COLO829 (cell line): ENCODE measurements at regions not wholly inside any gene's neighbourhood (a gene's known extent, or its start where the extent isn't known, plus 50 kb on each side); places are given as distances from the start of the nearest gene placed in this dataset.

Source experiments
- DNase-seq: peaks from one replicate; pipeline ENCODE4 v3.0.0; 2012; ENCODE audit warnings: low spot score

DNA sequence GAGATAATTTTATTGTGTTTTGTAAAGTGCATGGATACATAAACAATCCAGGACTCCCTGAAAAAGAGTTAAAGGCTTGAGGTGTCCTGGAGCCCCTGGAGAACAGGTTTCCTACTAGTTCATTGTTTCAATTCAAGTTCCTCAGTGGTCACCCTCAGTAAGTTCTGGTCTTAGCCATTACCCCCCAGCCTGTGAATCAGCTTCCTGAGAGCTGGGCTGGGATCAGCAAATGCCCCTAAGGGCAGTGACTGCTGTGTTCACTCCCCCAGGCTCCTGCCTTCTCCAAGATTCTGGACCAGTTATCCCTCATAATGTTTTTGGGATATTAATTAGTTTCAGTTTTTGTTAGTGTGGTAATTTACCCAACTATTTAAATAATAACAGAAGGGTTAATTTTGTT, 151.6 kb upstream of the PRSS58 start:
- no peak for DNase-seq

DNA sequence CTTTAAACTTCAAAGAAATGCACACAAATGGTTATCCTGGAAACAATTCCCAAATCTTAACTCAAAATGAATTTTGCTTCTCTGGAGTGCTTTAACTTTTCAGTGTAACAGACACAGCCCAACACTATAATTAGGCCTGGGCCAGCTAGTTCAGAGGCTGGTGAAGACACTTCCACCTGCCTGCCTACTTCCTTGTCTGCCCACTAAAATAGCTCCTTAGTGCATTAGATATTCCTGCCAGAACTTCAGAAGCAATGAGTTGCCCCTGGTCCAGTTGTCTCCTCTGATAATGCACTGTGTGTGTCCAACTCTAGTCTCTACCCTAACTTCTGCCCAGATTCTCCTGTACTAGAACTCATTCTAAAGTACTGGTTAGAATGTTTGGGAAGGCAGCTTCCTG, 150.9 kb upstream of the PRSS58 start:
- DNase-seq = no peak

DNA sequence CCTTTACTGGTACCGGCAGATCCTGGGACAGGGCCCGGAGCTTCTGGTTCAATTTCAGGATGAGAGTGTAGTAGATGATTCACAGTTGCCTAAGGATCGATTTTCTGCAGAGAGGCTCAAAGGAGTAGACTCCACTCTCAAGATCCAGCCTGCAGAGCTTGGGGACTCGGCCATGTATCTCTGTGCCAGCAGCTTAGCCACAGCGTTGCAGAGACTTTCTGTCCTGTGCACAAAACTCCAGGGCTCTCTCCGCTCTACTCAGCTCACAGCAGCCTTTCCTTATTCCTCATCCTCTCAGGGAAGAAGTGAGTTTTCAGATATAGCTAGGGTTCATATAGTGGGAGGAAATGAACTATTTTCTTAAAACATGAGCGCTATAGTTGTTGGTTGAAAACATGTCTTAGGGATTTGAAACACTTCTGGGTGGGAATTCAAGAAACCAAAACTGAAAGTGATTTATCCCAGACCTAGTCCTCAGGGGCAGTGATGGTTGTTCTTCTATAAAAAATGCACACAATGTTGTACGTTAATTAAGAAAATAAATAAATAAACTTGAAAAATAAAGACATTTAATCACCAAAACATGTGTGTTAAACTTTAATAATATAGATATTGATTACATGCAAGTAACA, 150.2 kb upstream of the PRSS58 start:
- no peak for DNase-seq

- DNase-seq = no peak
These were observed 147.4 kb upstream of the PRSS58 start for GRCh38 chr7:142405122-142405765.

- DNase-seq = no peak
These were observed 144.1 kb upstream of the PRSS58 start for GRCh38 chr7:142401951-142402350.

- DNase-seq = no peak
These were observed 142.2 kb upstream of the PRSS58 start for GRCh38 chr7:142400042-142400533.

DNA sequence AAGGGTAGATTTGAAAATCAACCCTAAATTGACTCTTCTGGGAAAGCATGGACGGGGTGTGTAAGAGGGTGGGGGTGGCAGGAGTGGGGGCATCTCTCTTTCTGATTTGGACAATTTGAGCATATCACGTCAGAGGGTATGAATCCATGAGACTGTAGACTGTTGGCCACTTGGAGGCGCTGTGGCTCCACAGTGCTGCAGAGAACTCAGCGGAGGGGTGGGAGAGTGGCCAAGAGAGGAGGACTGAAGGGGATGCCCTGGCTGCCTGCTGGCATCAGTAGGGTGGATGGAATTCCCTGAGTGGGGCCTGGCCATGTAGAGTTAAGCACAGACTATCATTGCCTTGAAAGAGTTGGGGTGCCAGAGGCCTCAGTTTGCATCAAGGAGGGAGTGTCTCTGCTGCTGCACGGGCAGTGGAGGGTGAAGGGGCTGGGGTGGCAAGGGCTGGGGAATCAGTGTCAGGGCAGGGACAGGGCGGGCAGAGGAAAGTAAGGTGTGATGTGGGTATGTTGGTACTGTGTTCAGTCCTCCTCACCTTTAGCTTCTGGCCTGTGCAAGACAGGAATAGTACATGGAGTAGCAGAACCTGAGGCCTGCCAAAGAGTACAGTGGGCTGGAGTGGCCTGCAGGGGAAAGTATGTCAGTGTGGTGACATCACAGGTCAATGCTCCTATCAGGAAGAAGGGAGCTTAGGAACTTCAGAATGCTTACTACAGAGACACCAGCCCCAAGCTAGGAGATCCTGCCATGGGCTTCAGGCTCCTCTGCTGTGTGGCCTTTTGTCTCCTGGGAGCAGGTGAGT, 133.5 kb upstream of the PRSS58 start:
- DNase-seq = no peak

- no peak for DNase-seq
These were observed 131.7 kb upstream of the PRSS58 start for GRCh38 chr7:142389544-142389943.

GRCh38 chr7:142385491-142386340, 127.9 kb upstream of the PRSS58 start:
- DNase-seq = peak; percentile 84

DNA sequence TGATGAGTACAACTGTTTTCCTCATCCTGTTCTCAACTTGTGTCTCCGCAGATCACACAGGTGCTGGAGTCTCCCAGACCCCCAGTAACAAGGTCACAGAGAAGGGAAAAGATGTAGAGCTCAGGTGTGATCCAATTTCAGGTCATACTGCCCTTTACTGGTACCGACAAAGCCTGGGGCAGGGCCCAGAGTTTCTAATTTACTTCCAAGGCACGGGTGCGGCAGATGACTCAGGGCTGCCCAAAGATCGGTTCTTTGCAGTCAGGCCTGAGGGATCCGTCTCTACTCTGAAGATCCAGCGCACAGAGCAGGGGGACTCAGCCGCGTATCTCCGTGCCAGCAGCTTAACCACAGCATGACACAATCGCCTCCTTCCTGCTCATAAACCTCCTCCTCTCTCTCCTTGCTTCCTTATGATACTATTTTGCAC, 126.7 kb upstream of the PRSS58 start:
- no peak for DNase-seq

DNA sequence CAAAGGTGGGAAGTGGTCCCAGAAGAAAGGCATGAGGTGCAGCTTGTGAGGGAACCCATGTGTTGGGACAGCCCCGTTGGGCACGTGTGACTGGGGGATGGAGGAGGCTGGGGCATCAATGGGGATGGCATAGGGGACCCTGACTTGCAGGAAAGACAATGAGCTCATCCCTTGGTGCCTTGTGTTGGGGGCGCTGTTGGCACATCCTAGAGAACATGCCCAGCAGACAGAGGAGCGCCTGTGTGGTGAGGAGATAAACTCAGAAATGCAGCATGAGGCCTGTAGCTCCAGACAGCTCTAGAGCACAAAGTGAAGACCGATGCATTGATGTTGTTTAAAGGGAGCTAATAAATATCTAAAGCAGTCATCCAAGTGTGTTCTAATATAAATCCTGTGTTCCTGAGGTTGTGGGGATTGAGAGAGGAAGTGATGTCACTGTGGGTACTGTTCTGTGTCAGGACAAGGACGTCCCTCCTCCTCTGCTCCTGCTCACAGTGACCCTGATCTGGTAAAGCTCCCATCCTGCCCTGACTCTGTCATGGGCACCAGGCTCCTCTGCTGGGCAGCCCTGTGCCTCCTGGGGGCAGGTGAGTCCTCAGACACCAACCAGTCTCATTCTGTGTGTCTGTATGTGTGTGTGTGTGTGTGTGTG, 126.1 kb upstream of the PRSS58 start:
- no peak for DNase-seq

GRCh38 chr7:142381727-142382390, 124.0 kb upstream of the PRSS58 start:
- DNase-seq = peak; percentile 82

GRCh38 chr7:142380069-142380468, 122.2 kb upstream of the PRSS58 start:
- no peak for DNase-seq

- DNase-seq = no peak
These were observed 121.5 kb upstream of the PRSS58 start for GRCh38 chr7:142379201-142379885.

DNA sequence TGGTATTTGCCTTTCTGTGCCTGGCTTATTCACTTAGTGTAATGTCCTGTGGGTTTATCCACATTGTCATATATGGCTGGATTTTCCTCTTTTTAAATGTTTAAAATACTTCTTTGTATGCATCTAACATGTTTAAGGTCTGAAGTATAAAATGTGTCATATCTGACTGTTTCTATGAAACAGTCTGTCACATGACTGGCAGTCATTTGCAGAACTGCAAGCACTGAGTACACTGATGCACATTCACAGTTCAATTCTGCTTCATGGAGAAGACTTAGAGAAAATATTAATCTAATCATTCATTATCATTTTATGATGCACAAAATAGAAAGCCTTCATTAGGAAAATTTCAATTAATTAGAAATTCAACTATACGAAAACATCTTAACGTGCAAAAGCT, 119.7 kb upstream of the PRSS58 start:
- no peak for DNase-seq

GRCh38 chr7:142376356-142376997, 118.6 kb upstream of the PRSS58 start:
- DNase-seq = no peak

GRCh38 chr7:142375710-142376313, 118.0 kb upstream of the PRSS58 start:
- DNase-seq = no peak

GRCh38 chr7:142372727-142373126, 114.9 kb upstream of the PRSS58 start:
- DNase-seq = no peak

- DNase-seq = no peak
These were observed 113.9 kb upstream of the PRSS58 start for GRCh38 chr7:142371586-142372377.
